ENCODE measurements at regions not wholly inside any gene's neighbourhood (a gene's known extent, or its start where the extent isn't known, plus 50 kb on each side); places are given as distances from the start of the nearest gene placed in this dataset.

DNA sequence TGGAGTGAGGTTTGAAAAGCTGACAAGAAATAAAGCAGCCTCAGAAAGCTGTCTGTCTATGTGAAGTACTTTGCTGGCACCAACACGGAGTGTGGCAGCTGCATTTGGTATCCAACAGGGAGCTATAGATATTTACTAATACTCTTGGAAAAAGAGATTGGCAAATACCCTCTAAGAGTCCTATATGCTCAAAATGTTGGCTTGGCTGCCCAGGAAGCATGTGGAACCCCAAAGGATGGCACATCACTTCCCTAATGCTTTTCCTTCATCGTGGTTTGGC, 398.3 kb downstream of the TLE4 start:
- Histone ChIP-seq H3K27ac (ENCODE audit: insufficient read length, low read depth, low read length) (no peak overlapping the region), H3K79me1 (ENCODE audit: insufficient read depth, low read depth, low read length, poor library complexity, severe bottlenecking) (no peaks in the 10 kb centered on the region), H3K18ac (ENCODE audit: insufficient read length, low read depth, low read length) (no peak overlapping the region), H2BK120ac (ENCODE audit: low read depth, low read length, poor library complexity, severe bottlenecking) (no peak overlapping the region), H4K8ac (replicated peaks; ENCODE audit: insufficient read length, low read depth, low read length) (no peak overlapping the region), H3K56ac (ENCODE audit: insufficient read length, low read depth, low read length) (no peak overlapping the region), H4K20me1 (ENCODE audit: control insufficient read depth, insufficient read depth, insufficient read length) (no peaks in the 10 kb centered on the region), H3K79me2 (ENCODE audit: insufficient read depth, low read length) (no peaks in the 10 kb centered on the region), H3K4me1 (ENCODE audit: insufficient read depth, low read length) (peaks cover 4% of the 10 kb centered on the region; the same call in 1 of the 2 replicates), H4K91ac (ENCODE audit: insufficient read length, low read depth, low read length) (no peak overlapping the region), H3K23ac (ENCODE audit: insufficient read length, low read depth, low read length) (no peak overlapping the region), H3T11ph (ENCODE audit: low read length) (no peak overlapping the region), H3K4ac (ENCODE audit: low read depth, low read length) (no peak overlapping the region), H3K23me2 (ENCODE audit: insufficient read length, low read depth, low read length, poor library complexity, severe bottlenecking) (no peaks in the 10 kb centered on the region), H4K5ac (ENCODE audit: insufficient read length, low read depth, low read length) (no peak overlapping the region), H3K14ac (ENCODE audit: insufficient read depth, low read length) (no peak overlapping the region), H2BK12ac (ENCODE audit: insufficient read length, low read depth, low read length) (no peak overlapping the region), H2AK5ac (ENCODE audit: insufficient read length, low read length) (no peak overlapping the region), H3K9me3 (ENCODE audit: control insufficient read depth, low read depth, low read length) (no peaks in the 10 kb centered on the region), H3K4me2 (ENCODE audit: insufficient read depth, insufficient read length, low read length) (no peak overlapping the region), H2BK15ac (ENCODE audit: low read depth, low read length) (no peak overlapping the region), H2AFZ (ENCODE audit: low read length) (no peak overlapping the region), H2BK5ac (ENCODE audit: insufficient read length, low read length) (no peak overlapping the region), H3K9ac (ENCODE audit: extremely low read depth, insufficient read length, low read length) (no peak overlapping the region), H2BK20ac (ENCODE audit: low read depth, low read length, poor library complexity, severe bottlenecking) (no peak overlapping the region), H3K27me3 (ENCODE audit: insufficient read depth, low read length) (no peaks in the 10 kb centered on the region; the same call in 1 of the 2 replicates)
- Mint-ChIP-seq H3K4me3 (no peak overlapping the region), H3K27ac (no peak overlapping the region), H3K36me3 (ENCODE audit: insufficient read depth in 1 of 3, low read depth in 3 of 3) (no peaks in the 10 kb centered on the region), H3K4me1 (peaks cover 5 to 6% of the 10 kb centered on the region in 2 experiments), H3K9me3 (no peaks in the 10 kb centered on the region), H3K27me3 (ENCODE audit: low read depth) (peaks cover 54% of the 10 kb centered on the region)
- TF ChIP-seq, protein P1, sequence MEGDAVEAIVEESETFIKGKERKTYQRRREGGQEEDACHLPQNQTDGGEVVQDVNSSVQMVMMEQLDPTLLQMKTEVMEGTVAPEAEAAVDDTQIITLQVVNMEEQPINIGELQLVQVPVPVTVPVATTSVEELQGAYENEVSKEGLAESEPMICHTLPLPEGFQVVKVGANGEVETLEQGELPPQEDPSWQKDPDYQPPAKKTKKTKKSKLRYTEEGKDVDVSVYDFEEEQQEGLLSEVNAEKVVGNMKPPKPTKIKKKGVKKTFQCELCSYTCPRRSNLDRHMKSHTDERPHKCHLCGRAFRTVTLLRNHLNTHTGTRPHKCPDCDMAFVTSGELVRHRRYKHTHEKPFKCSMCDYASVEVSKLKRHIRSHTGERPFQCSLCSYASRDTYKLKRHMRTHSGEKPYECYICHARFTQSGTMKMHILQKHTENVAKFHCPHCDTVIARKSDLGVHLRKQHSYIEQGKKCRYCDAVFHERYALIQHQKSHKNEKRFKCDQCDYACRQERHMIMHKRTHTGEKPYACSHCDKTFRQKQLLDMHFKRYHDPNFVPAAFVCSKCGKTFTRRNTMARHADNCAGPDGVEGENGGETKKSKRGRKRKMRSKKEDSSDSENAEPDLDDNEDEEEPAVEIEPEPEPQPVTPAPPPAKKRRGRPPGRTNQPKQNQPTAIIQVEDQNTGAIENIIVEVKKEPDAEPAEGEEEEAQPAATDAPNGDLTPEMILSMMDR (conservative IDR thresholded peaks at IDR 0.05): no peak
- no CpG with 5 or more reads among the region's 2 CpGs for WGBS (ENCODE audit: extremely low coverage, insufficient read length, low lambda C conversion rate)
- DNase-seq: no peak

All from H9 (cell line).